ENCODE measurements at regions not wholly inside any gene's neighbourhood (a gene's known extent, or its start where the extent isn't known, plus 50 kb on each side); places are given as distances from the start of the nearest gene placed in this dataset.

DNA sequence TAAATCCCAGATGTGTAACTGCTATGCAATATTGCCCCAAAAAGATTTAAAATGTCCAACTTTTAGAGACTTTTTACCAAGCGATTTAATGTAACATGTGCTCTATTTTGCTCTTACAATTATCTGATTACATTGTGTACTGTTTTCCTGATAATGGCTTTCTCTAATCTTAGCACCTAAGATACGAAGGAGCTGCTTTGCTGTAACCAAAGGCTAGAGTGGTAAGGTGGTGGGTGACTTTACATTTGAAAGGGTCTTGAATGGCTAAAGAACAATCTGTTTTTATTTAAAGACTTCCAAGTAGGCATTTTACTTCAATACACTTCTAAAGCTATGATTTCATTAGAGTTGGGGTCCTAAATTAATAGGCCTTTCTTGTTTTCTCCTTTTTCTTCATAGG, 1201.6 kb upstream of the MAP3K7 start:
- DNase-seq: no peak

DNA sequence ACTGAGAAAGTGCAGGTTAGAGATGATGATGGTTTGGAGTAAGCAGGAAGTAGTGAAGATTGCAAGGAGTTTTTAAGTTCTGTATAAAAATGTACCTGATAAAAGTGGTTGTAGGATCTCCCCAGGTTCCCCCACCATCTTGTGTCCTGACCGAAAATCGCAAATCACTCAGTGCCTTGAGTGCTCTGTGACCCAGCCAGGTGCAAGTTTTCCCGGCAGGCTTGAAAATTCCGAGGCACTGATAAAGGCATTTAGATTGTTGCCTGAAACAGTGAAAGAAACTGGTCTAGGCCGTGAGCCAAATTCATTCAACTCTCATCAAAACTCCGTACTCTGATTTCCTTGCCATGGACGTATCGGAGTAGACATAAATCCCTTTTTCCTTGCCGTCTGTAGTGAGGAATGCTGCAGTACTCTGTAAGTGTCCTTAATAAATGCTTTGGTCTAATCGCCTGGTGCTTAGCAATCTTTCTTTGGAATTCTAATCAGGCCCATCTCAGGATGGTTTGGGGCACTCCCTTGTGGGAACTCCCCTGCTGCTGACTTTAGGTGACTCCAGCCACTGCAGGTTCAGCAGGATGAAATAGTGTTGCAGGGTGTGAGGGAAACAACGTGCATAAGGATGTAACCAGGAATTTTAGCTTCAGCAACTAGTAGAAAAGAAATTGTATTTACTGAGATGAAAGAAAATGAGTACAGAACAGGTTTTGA, 1199.8 kb upstream of the MAP3K7 start:
- no peak for DNase-seq

DNA sequence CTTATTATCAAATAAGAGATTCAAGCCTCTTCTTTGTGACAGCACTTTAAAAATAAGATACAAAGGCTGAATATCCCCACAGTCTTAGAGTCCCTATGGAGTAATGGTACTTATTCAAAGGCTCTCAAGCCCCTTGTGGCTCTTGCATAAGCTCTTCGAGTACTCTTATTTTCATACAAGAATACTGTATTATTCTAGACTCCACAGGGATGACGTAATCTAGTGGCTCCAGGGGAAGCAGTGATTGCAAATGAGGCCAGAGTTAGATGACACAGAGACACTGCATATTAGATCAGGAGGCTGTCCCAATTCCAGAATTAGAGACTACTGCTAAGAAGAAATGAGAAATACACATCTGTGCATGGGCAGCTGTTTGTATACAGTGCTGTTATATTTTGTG, 1195.9 kb upstream of the MAP3K7 start:
- no peak for DNase-seq

DNA sequence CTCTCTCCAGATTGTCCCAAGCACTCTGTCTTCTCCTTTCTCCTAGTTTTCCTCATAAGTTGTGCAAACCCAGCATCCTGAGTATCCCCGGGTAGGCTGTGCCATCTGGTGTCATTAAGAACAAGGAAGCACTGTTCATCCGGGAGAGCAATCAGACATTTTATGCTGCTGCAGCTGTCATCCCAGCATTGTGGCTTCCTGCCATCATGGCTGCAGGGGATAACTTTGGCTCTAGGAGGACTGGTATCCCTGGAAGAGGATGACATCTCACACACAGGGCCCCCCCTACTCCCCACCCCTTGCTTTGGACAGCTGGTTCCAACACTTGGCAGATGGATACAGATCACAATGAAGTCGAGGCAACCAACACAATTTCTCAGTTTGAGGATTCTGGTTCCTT, 1195.1 kb upstream of the MAP3K7 start:
- no peak for DNase-seq

DNA sequence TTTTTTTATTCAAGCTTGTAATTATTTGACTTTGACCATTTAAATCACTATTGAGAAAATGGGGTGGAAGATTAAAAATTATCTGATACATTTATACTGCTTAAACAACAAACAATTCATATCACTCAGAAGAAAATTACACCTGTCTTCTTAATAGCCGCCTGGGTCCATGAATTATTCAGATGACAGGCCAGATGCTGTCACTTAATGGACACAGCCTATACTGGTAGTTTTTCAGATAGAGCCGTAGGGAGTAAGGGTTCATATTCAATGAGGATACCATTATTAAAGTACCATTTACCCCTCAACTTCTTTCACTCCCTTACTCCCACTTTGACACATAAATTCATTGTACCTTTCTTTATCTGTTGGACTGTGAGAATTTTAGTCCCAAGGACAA, 1193.4 kb upstream of the MAP3K7 start:
- DNase-seq: no peak

DNA sequence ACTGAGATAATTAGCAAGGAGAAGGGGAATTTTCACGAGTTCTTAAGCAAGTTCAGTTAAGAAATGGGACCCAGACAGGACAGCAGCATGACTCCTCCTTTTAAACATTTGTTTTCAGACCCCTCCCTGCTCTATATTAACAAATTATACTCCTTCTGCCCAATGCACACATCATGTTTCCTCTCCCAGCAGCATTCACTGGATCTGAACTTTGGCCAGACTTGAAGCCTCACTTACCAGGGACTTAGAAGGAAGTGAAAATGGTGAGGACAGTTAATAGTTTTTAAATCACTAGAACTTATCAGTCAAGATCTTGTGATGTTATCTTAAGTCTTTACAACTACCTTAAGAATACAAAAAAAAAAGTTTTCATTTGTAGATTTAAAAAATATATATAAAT, 1174.7 kb upstream of the MAP3K7 start:
- DNase-seq: no peak

DNA sequence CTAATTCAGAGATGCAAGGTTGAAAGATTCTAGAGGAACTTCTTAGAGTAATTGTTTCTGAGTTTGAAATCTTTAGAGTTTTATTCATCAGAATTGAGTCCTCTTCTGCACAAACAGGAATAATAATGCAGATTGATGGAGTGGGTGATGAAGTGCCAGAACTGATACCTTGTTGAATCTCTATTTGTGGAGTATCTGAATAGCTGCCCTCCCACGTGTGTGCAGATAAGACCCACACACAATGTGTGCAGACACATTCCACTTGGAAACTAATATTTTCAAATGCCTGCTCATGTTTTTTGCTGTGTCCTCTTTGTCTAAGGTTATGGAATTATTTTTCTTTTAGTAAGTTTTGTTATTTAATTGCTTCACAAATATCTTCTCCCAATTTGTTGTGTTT, 1167.8 kb upstream of the MAP3K7 start:
- DNase-seq: no peak

DNA sequence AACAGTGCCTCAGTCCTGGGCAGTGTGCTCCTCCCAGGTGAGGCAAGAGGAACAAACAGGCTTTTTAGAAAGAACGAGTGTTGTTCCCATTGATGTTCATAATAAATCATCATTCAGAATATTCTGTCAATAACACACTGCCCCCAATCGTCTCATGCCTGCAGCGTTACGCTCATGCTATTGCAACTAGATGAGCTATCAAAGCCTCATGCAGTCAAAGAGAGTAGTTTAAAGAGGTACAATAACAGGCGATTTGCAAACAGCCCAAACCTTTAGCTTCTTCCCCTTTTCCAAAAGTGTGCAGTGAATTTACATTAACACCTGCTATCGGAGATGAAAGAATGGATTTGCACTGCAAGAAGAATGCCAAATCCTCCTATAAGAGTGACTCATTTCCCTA, 1164.7 kb upstream of the MAP3K7 start:
- DNase-seq: no peak

DNA sequence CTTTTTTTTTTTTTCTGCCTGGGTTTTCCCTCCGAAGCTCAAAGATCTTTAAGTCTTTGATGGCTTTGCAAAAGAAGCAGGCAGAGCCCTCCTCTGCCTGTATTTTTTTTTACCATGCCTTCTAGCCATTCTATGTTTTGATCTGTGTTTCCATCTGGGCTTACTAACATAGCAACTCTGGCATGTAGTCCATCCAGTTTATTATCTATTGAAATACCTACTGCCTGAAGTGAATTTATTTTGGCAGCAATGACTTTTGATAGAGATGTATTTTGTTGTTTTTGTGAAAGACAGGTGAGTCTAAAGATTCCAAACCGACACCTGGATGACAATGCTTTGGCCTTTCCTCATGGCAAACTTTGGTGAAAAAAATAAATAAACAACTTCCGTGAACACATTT, 1157.7 kb upstream of the MAP3K7 start:
- no peak for DNase-seq

DNA sequence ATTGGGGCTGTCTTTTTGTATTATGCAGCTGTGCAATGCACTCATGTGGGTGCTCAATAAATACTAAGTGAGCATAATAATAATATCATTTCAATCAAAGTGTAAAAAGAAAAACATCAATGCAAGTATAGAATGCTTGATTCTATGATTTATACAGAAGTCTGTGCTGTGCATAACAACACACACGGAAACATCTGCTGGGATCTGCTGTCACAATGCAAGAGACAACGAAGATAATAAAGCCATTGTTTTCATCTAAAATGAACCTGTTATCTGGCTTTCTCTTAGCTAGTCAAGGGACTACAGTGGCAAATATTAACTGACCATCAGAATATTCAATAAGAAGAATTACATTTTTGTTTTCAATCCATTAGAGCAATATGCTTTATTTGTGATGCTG, 1156.9 kb upstream of the MAP3K7 start:
- no peak for DNase-seq

DNA sequence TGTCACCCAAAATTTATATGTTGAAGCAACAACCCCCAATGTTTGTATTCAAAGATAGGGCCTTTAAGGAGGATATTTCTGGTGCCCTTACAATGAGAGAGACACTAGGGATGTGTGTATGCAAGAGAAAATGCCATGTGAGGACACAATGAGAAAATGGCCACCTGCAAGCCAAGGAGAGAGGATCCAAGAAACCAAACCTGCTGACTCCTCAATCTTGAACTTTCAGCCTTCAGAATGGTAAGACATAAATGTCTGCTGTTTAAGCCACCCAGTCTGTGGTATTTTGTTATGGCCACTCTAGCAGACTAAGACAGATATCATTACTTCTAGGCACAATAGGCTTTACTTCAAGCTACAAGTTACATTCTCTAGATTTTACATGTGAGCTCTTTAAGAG, 1145.1 kb upstream of the MAP3K7 start:
- DNase-seq: no peak

DNA sequence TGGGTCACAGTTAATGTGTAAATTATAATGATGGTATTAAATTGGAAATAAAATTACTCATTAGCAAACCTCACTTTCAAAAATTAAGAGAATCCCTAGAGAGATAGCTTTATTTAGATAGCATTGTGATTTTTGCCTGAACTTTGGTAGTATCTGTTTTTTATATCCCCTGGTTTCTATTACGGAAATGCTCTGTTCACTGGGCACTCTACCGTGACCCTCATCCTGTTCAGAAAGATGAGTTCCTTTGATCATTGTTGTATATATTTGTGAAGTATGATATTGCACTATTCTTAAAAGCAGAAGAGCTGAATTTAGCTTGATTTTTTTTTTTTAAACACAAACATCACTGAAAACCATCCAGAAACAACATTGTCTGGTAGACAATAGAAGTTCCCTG, 1143.8 kb upstream of the MAP3K7 start:
- DNase-seq: no peak

DNA sequence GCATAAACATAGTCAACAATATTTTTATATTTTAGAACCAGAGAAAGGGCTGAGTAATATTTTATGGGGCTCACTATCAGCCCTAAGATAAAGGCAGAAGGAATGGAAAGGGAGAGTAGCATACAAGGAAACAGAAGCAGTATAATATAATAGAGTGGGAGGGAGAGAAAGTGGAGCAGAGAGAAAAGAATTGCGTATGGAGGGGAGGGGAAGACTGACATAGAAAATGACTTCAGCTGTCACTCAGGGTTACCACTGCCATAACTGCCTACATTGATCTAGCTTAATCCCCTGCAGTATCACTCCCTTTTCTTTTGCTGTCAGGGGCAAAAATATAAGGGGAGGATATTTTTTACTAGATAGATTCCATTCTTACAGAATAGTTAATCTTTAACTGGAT, 1133.5 kb upstream of the MAP3K7 start:
- DNase-seq: no peak

DNA sequence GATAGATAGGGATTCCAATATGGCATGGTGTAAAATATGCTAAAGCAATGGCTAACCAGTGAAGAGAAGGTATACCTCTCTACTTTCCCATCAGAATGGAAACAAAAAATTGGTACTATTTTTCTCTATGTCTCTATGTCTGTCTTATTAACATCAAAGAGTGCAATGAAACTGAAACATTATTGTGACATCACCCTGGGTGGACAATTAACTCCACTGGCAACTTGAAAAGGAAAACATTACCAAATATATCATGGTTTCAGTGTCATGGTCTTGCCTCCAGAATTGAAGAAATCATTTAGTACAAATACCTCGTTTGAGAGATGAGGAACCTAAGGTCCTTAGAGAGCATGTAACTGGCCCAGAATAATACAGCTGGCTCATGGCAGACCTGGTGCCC, 1132.5 kb upstream of the MAP3K7 start:
- DNase-seq: no peak

DNA sequence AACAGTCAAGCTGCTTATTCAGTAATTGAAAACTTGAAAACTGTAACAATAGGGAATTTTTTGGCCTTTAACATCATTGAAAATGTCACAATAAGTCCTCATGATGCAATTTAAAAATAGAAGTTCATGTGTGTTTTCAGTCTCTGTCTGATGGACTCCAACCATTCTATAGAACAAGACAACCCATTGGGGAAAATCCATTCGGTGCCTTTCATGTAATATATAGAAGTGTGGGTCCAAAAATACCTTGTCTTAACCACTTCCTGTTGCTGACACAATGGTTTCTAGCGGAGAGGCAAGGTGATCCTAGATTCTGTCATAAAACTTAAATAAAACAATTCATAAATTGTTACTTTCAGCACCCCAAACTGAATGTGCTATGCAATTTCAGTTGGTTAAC, 1131.3 kb upstream of the MAP3K7 start:
- no peak for DNase-seq

DNA sequence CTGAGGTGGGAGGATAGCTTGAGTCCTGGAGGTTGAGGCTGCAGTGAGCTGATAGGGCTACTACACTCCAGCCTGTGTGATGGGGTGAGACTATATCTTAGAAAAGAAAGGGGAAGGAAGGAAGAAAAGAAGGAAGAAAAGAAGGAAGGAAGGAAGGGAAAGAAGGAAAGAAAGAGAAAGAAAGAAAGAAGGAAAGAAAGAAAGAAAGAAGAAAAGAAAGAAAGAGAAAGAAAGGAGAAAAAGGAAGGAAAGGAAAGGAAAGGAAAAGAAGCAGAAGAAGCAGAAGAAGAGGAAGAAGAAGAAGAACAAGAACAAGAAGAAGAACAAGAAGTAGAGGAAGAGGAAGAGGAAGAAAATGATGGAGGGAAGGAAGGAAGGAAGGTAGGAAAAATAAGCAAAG, 1130.2 kb upstream of the MAP3K7 start:
- no peak for DNase-seq

DNA sequence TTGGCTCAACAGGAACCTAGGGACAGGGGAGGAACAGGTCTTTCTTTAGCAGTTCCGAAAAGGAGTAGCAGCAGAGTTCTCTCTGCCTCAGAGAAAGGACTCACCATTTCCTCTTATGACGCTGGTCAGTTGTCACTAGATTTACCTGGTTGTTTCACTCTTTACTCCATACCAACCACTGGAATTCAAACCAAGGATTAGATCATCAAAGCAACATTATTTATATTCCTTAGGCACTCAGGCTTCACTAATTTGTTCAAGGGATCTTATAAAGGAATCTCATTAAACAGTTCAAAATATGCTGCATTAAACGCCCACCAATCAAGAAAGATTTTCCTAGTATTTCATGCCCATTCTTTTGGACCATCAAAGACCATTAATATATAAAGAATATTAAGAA, 1129.5 kb upstream of the MAP3K7 start:
- no peak for DNase-seq

DNA sequence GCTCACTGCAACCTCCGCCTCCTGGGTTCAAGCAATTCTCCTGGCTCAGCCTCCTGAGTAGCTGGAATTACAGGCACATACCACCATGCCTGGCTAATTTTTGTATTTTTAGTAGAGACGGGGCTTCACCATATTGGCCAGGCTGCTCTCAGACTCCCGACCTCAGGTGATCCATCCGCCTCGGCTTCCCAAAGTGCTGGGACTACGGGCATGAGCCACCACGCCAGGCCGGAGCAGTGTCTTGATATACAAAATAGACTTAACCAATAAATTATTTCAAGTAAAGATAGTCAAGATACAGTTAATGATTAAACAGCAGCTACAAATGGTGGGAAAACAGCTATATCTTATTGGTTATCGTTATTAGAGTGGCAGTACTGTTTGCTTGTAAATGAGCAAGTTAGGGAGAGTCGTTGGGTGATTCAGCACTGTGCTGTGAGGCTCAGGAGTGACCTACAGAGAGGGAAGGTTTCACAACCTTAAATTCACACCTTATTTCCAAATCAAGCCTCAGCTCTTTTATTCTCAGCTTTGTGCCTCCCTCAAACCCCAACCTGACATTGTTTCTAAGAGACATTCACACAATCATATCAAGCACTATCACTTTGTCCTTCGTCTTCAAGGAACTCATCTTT, 1128.4 kb upstream of the MAP3K7 start:
- no peak for DNase-seq

DNA sequence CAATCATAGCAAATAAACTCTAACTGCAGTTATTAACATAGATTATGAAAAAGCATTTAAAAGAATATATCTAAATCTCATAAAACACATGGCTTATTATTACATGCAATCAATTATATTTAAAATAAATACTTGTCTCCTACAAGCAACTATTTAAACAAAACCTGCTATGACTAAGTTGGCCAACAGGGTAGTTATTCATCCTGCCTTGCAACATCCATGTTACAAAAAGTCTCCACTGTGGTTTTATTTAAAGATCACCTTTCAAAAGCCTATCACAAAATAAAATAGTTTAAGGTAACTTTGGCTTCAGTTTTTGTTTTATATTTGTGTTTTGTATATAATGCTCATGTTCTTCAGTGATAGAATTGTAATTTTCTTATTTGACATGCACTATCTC, 1127.0 kb upstream of the MAP3K7 start:
- no peak for DNase-seq

DNA sequence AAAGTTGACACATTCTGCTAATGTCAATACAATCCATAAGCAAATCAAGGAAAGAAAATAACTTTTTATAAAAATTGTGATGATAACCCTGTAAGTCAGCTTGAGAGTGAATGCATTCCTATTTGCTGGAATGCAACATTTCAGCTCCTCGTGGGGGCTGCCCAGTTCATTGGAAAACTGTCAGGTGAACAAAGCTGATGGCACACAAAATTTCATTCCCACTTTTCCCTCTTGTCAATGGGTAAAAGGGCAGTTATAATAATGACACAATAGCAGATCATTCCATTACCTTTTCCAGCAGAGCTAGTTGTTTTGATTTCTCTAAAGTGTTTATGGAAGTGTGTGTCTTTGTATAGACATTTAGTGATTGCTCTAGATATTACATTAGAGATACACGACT, 1124.6 kb upstream of the MAP3K7 start:
- DNase-seq: no peak

DNA sequence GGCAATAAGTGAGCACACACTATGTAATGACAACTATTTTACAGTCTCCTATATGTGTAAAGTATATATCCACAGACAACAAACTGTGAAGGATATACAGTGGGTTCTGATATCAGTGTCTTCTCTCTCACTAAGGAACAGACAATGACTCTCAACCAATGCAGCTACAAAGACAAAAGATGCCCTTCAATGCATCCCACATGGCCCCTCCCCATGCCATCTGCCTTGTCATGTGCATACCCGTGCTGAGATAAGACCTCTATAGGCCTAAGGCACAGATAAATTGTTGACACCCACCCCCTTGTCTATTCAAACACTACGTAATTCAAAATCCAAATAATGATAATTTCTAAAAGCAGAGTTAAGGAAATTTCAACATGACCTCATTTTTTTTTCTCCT, 1123.5 kb upstream of the MAP3K7 start:
- no peak for DNase-seq

DNA sequence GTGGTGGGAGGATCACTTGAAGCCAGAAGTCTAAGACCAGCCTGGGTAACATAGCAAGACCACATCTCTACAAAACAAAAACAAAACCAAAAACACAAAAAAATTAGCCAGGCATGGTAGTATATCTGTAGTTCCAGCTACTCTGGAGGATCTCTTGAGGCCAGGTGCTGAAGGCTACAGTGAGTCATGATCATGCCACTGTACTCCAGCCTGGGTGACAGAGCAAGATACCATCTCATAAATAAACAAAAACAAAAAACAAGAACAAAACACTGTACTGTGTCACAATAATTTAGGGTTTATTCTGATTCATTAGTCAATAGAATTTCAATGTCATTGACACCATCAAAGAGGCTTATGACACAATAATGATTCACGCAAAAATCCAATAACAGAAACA, 1121.7 kb upstream of the MAP3K7 start:
- no peak for DNase-seq

DNA sequence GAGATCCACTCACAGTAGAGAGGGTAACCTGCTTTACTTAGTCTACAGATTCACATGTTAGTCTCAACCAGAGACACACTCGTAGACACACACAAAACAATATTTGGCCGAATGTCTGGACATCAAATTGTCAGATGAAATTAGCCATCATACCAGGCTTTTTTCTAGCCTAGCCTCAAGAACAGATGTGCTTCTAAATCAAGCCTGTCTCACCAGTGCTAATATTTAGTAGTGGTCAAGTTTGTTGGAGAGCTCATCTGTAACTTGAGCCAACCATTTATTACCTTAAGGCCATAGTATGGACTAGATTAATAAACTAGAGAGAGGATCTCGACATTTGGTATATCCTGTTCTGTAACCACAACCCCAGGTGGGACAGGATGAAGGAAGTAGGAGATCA, 1118.8 kb upstream of the MAP3K7 start:
- no peak for DNase-seq

DNA sequence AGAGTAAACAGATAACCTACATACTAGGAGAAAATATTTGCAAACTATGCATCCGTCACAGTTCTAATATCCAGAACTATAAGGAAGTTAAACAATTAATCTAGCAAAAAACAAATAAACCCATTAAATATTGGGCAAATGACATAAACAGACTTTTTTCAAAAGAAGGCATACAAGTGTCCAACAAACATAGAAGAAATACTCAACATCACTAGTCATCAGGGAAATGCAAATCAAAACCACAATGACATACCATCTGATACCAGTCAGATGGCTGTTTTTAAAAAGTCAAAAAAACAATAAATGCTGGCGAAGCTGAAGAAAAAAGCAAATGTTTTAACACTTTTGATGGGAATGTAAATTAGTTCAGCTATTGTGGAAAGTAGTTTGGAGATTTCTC, 1117.7 kb upstream of the MAP3K7 start:
- DNase-seq: no peak

Data from renal pelvis (tissue), 1 donor.